Keratinocyte (primary cell): ENCODE measurements at regions not wholly inside any gene's neighbourhood (a gene's known extent, or its start where the extent isn't known, plus 50 kb on each side); places are given as distances from the start of the nearest gene placed in this dataset.

Source experiments
- CTCF ChIP-seq, 3 experiments: IDR thresholded peaks in 1 of 3; conservative IDR thresholded peaks in 1 of 3; optimal IDR thresholded peaks in 1 of 3; 2 replicates in 2 of 3; 3 replicates in 1 of 3; pipeline versions ENCODE3 to v1.5.1; 2011; ENCODE audit warnings: low read length in 3 of 3, mild to moderate bottlenecking in 3 of 3, moderate library complexity in 2 of 3, control low read depth in 1 of 3, inconsistent platforms in 1 of 3; ENCODE audit not compliant: insufficient read depth in 2 of 3; ENCODE audit errors: extremely low read depth in 1 of 3
- EZH2 ChIP-seq: IDR thresholded peaks from one replicate; pipeline ENCODE4 v1.6.1; 2012; ENCODE audit warnings: inconsistent platforms, mild to moderate bottlenecking, low read length, moderate library complexity

- TF ChIP-seq CTCF (optimal IDR thresholded peaks at IDR 0.05 in 1 of 3, IDR thresholded peaks at IDR 0.05 in 1 of 3, conservative IDR thresholded peaks at IDR 0.05 in 1 of 3; ENCODE audit: extremely low read depth in 1 of 3, insufficient read depth in 2 of 3, low read length in 3 of 3), result no peak
- TF ChIP-seq EZH2, result no peak
Observed at GRCh38 chr14:98999901-99000300, 272.1 kb downstream of the BCL11B start.
